ENCODE measurements at regions not wholly inside any gene's neighbourhood (a gene's known extent, or its start where the extent isn't known, plus 50 kb on each side); places are given as distances from the start of the nearest gene placed in this dataset.

- no peak for DNase-seq
These were observed 168.5 kb upstream of the PELI2 start for GRCh38 chr14:55949708-55950107.

DNA sequence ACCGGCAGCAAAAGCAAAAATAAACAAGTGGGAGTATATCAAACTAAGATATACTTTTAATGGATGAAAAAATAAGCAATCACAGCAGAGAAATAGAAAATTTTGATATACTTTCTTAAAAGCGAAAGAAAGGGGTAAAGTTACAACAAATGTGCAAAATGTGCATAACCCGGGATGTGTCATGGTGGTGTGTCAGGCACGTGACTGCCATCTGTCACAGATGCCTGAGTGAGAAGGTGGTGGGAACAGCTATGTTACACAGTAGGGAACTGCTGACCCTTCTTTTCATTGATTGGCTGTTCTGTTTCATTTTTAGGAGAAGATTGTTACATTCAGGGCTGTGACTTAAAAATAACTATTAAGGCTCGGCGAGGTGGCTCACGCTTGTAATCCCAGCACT is 168.1 kb upstream of the PELI2 start:
- DNase-seq, result no peak

- no peak for DNase-seq
These were observed 166.6 kb upstream of the PELI2 start for GRCh38 chr14:55951341-55952206.

GRCh38 chr14:55954108-55954507 is 164.1 kb upstream of the PELI2 start:
- DNase-seq, result no peak

- DNase-seq, result no peak
These were observed 163.0 kb upstream of the PELI2 start for GRCh38 chr14:55955175-55955574.

GRCh38 chr14:55957950-55958349 is 160.3 kb upstream of the PELI2 start:
- no peak for DNase-seq

DNA sequence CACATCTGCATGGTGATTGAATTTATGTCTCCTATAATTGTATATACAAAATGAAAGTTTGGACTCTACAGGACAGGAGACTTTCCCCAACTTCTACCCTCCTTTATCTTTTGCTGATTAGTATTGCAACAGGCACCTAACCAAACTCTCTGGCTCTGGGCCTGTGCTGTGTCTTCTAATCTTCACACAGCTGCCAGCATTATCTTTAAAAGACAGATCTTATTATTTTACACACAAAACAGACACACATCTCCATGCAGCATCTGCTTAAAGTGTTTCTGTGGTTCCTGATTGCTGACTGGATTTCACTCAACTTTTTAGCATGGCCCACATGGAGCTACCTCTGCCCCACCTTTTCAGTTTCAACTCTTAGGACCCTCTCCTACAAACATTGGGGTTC is 154.9 kb upstream of the PELI2 start:
- DNase-seq, result no peak

DNA sequence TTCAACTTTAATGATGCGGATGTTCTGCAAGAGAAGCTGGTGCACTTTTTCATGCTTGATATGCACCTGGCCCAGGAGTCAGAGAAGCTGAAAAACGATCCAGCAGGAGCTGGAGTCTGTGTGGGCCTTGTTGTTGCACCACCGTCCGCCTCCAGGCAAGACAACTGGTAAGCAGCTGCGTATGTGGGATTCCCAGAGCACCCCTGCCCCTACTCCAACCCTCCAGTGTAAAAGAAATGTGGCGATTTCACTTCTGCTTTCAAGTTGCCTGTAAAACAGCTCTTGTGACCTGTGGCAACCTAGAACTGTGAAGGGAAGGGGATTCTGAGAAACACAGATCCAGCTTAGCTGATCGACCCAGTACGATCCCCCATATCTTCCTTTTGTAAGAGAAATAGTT is 154.1 kb upstream of the PELI2 start:
- no peak for DNase-seq

DNA sequence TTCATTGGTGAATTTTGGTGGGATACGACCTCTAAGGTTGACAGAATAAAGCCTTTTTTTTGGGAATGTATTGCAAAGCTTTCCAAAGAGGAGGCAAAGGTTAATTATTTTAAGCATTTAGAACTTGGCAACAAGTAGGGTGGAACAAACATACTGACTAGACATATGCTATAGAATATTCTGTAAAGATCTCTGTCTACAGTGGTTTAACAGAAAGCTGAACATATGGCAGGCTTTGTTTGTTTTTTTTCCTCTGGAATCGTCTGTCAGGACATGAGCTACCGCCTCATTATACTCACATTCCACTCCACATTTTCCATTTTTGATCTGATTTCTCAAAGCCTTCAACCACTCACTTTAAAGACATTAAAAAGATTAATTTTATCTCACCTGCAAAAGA is 153.4 kb upstream of the PELI2 start:
- no peak for DNase-seq

GRCh38 chr14:55965851-55966250 is 152.4 kb upstream of the PELI2 start:
- DNase-seq, result no peak

- DNase-seq, result no peak
These were observed 149.5 kb upstream of the PELI2 start for GRCh38 chr14:55968741-55969140.

- no peak for DNase-seq
These were observed 144.9 kb upstream of the PELI2 start for GRCh38 chr14:55973285-55973800.

DNA sequence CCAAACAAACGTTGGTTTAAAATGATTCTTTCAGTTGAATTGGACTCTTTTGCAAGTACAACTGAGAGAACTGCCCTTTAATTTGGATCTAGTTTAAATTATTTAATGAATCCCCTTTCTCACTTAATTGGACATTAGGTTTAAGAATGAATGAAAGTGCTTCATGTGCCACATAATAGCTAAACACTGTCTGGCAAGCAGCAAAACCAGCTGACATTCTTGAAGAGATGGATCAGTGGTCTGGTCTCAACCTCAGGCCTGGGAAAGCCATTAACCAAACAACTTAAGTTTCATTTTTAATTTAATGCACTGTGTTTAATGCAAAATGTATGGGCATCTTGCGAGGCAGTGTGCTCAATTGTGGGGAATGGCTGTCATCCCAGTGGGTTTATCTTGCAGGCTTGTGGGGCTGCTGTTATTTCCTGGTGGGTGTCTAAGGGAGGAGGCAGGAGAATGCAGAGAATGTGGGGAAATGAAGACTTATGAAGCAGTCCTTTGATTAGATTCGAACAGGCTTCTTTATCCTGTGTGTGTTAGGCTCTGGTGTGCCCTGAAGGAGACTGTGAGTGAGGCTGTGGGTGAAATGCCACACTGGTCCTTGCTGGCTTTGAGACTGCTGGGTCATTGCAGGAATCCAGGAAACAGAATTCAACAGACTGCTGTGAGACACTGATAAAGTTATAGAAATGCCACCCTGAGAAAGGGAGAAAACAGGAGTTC is 144.1 kb upstream of the PELI2 start:
- DNase-seq, result no peak

GRCh38 chr14:55975281-55975910 is 142.8 kb upstream of the PELI2 start:
- DNase-seq, result no peak

- no peak for DNase-seq
These were observed 142.0 kb upstream of the PELI2 start for GRCh38 chr14:55976219-55976618.

GRCh38 chr14:55976655-55977054 is 141.6 kb upstream of the PELI2 start:
- DNase-seq, result no peak

GRCh38 chr14:55977392-55978150 is 140.6 kb upstream of the PELI2 start:
- no peak for DNase-seq

- DNase-seq, result no peak
These were observed 139.1 kb upstream of the PELI2 start for GRCh38 chr14:55979096-55979495.

- no peak for DNase-seq
These were observed 138.4 kb upstream of the PELI2 start for GRCh38 chr14:55979781-55980180.

DNA sequence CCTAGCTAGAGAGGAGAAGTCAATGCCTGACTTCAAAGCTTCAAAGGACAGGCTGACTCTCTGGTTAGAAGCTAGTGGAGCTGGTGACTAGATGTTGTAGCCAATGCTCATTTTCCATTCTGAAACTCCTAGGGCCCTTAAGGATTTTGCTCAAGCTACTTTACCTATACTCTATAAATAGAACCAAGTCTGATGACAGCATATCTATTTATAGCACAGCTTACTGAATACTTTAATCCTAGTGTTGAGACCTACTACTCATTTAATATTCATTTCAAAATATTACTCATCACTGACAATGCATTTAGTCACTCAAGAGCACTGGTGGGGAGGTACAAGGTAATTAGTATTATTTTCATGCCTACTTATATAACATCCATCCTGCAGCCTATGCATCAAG is 137.2 kb upstream of the PELI2 start:
- DNase-seq, result no peak

GRCh38 chr14:55986069-55986468 is 132.1 kb upstream of the PELI2 start:
- no peak for DNase-seq

GRCh38 chr14:56000846-56001245 is 117.4 kb upstream of the PELI2 start:
- no peak for DNase-seq

- no peak for DNase-seq
These were observed 115.9 kb upstream of the PELI2 start for GRCh38 chr14:56002342-56002741.

All from stimulated activated CD4-positive, alpha-beta T cell treated with anti-CD3 and anti-CD28 coated beads, Interleukin-4, amount 100 ng/mL, for 24 hours (primary cell).